Endothelial cell of umbilical vein (primary cell): ENCODE measurements at regions not wholly inside any gene's neighbourhood (a gene's known extent, or its start where the extent isn't known, plus 50 kb on each side); places are given as distances from the start of the nearest gene placed in this dataset.

Experiments used
- BruUV-seq: library from RNA; stranded (reverse); fragments of 400-500 nt; replicated peaks from 2 replicates; lab custom pipeline; 2021; lab: Mats Ljungman, UMichigan
- CTCF ChIA-PET: fragments of 300-600, 350-600 bp; sonication (Branson Sonifier 250); formaldehyde crosslinking; loops from one replicate; lab custom pipeline; 2021; ENCODE audit warnings: antibody characterized with exemption, inconsistent platforms; lab: Charles Lee
- POLR2A ChIA-PET: fragments of 300-600, 350-600 bp; sonication (Branson Sonifier 250); formaldehyde crosslinking; loops from one replicate; lab custom pipeline; 2021; ENCODE audit warnings: antibody characterized with exemption, inconsistent platforms; lab: Charles Lee
- DNase-seq: peaks from one replicate; pipeline ENCODE4 v3.0.0-alpha.2; 2011; ENCODE audit warnings: low read depth, low spot score
- FAIRE-seq: peaks from 2 replicates; lab custom pipeline; 2011; peaks lifted over from hg19 to GRCh38; lab: Jason Lieb, UNC
- H2AFZ ChIP-seq: 2 replicates; pipeline ENCODE4 v1.6.0; 2012; ENCODE audit warnings: low read depth, low read length, control low read depth, inconsistent platforms
- H3K27ac ChIP-seq: 2 replicates; pipeline ENCODE4 v1.5.1; 2011; ENCODE audit warnings: low read depth, mild to moderate bottlenecking, control low read depth, low read length, moderate library complexity; ENCODE audit not compliant: insufficient read depth
- H3K27me3 ChIP-seq, 2 experiments: 2 replicates each; pipeline versions ENCODE4 v1.6.0 to v1.6.1; 2011; ENCODE audit warnings: low read length in 2 of 2, mixed read lengths in 1 of 2; ENCODE audit not compliant: control insufficient read depth in 2 of 2, insufficient read depth in 2 of 2
- H3K36me3 ChIP-seq, 2 experiments: 2 replicates in 1 of 2; 3 replicates in 1 of 2; pipeline ENCODE4 v1.5.1; 2011; ENCODE audit warnings: low read length in 2 of 2, mild to moderate bottlenecking in 1 of 2, moderate library complexity in 1 of 2; ENCODE audit not compliant: control insufficient read depth in 2 of 2, insufficient read depth in 2 of 2; ENCODE audit errors: extremely low read depth in 1 of 2
- H3K4me1 ChIP-seq: 3 replicates; pipeline ENCODE4 v1.5.1; 2011; ENCODE audit warnings: mild to moderate bottlenecking, low read length; ENCODE audit not compliant: control insufficient read depth, insufficient read depth; ENCODE audit errors: extremely low read depth
- H3K4me2 ChIP-seq: 2 replicates; pipeline ENCODE4 v1.6.1; 2011; ENCODE audit warnings: low read length, control low read depth, mixed read lengths; ENCODE audit not compliant: insufficient read depth
- H3K4me3 ChIP-seq, 3 experiments: fragments of 200-600 bp in 1 of 3; sonication (generic), shearing (Covaris generic) in 1 of 3; replicated peaks in 1 of 3; 2 replicates each; pipeline ENCODE4 v1.5.1; 2011 to 2016; ENCODE audit warnings: control low read depth in 3 of 3, low read length in 3 of 3, mild to moderate bottlenecking in 2 of 3, inconsistent platforms in 1 of 3, low read depth in 1 of 3, moderate library complexity in 1 of 3; ENCODE audit not compliant: insufficient read depth in 1 of 3
- H3K79me2 ChIP-seq: 2 replicates; pipeline ENCODE4 v1.6.0; 2012; ENCODE audit warnings: low read length, inconsistent platforms; ENCODE audit not compliant: control insufficient read depth, insufficient read depth
- H3K9ac ChIP-seq: replicated peaks from 2 replicates; pipeline ENCODE3; 2011; ENCODE audit warnings: low read length, control low read depth; ENCODE audit not compliant: insufficient read depth; ENCODE audit errors: extremely low read depth
- H3K9me1 ChIP-seq: replicated peaks from 3 replicates; pipeline ENCODE4 v1.6.0; 2011; ENCODE audit warnings: mild to moderate bottlenecking, low read length; ENCODE audit not compliant: control insufficient read depth, insufficient read depth; ENCODE audit errors: extremely low read depth
- H3K9me3 ChIP-seq: replicated peaks from 2 replicates; pipeline ENCODE4 v1.5.1; 2012; ENCODE audit warnings: low read length, inconsistent platforms; ENCODE audit not compliant: control insufficient read depth, insufficient read depth
- H4K20me1 ChIP-seq: replicated peaks from 2 replicates; pipeline ENCODE3; 2011; ENCODE audit warnings: mild to moderate bottlenecking, low read length; ENCODE audit not compliant: control insufficient read depth, insufficient read depth; ENCODE audit errors: extremely low read depth
- CTCF ChIP-seq, 2 donors: IDR thresholded peaks; 1 replicate in 1 of 2; 2 replicates in 1 of 2; pipeline ENCODE4 v1.5.1; 2011; ENCODE audit warnings: low read length in 2 of 2, mild to moderate bottlenecking in 2 of 2, moderate library complexity in 2 of 2, control low read depth in 1 of 2, inconsistent platforms in 1 of 2, low read depth in 1 of 2; ENCODE audit not compliant: insufficient read depth in 1 of 2; ENCODE audit errors: extremely low read depth in 1 of 2
- EZH2 ChIP-seq: IDR thresholded peaks from 2 replicates; pipeline ENCODE4 v1.6.1; 2012; ENCODE audit warnings: borderline replicate concordance, low read depth, mild to moderate bottlenecking, moderate library complexity, low read length, inconsistent platforms; ENCODE audit not compliant: severe bottlenecking
- FOS ChIP-seq: IDR thresholded peaks from 2 replicates; pipeline ENCODE4 v1.6.1; 2011; ENCODE audit warnings: mild to moderate bottlenecking, low read length, moderate library complexity, borderline replicate concordance; ENCODE audit not compliant: insufficient read depth
- GATA2 ChIP-seq: IDR thresholded peaks from 2 replicates; pipeline ENCODE4 v1.7.0; 2011; ENCODE audit warnings: low read depth, mild to moderate bottlenecking, moderate library complexity, mixed read lengths, low read length; ENCODE audit not compliant: insufficient read length, insufficient read depth
- JUN ChIP-seq: IDR thresholded peaks from 2 replicates; pipeline ENCODE4 v1.6.1; 2011; ENCODE audit warnings: borderline replicate concordance, low read depth; ENCODE audit not compliant: insufficient read length, insufficient read depth
- MAX ChIP-seq: IDR thresholded peaks from 2 replicates; pipeline ENCODE4 v1.6.1; 2011; ENCODE audit not compliant: insufficient read depth, insufficient read length
- MYC ChIP-seq: IDR thresholded peaks from one replicate; pipeline ENCODE4 v1.6.1; 2011; ENCODE audit warnings: mild to moderate bottlenecking, low read depth, low read length
- POLR2A ChIP-seq: IDR thresholded peaks from 2 replicates; pipeline ENCODE4 v1.6.1; 2012; ENCODE audit warnings: low read depth, mild to moderate bottlenecking, control low read depth, low read length
- POLR2AphosphoS5 ChIP-seq: IDR thresholded peaks from 2 replicates; pipeline ENCODE4 v1.6.1; 2012; ENCODE audit warnings: low read depth, mild to moderate bottlenecking, control low read depth, low read length, moderate library complexity; ENCODE audit not compliant: insufficient read depth
- dilution Hi-C: fragments of 300-500 bp; cut with MboI; formaldehyde crosslinking; loops from one replicate; pipeline ENCODE4 v1.15.0; 2019; ENCODE audit warnings: low sequenced_read_pairs; ENCODE audit not compliant: extremely low pct_ligation_motif_present
- intact Hi-C: fragments of 100-400 bp; cut with micrococcal nuclease; formaldehyde crosslinking; loops from one replicate; pipeline ENCODE4 v1.10.0; 2022

GRCh38 chr12:13835652-13836051, 145.8 kb downstream of the GRIN2B start:
- Histone ChIP-seq H3K4me3 (no peak overlapping the region), H3K27me3 (no peaks in the 10 kb centered on the region), H2AFZ (no peak overlapping the region), H3K27ac (no peak overlapping the region), H4K20me1 (no peaks in the 10 kb centered on the region), H3K36me3 (no peaks in the 10 kb centered on the region), H3K9me1 (no peaks in the 10 kb centered on the region), H3K9ac (no peak overlapping the region), H3K4me1 (no peaks in the 10 kb centered on the region), H3K4me2 (no peak overlapping the region), H3K9me3 (no peaks in the 10 kb centered on the region), H3K79me2 (no peaks in the 10 kb centered on the region)
- POLR2A ChIA-PET: no interaction called here
- BruUV-seq: no TSS peak
- dilution Hi-C loops: no loop called here
- FAIRE-seq (no peak), DNase-seq (no peak)
- intact Hi-C loops: no loop called here
- TF ChIP-seq CTCF (IDR thresholded peaks at IDR 0.05; ENCODE audit: extremely low read depth in 1 of 2, insufficient read depth in 1 of 2, low read depth in 1 of 2, low read length in 2 of 2) (no peak), MYC (no peak), POLR2A (no peak), POLR2AphosphoS5 (no peak), MAX (no peak), FOS (no peak), EZH2 (no peak), GATA2 (no peak), JUN (no peak)
- CTCF ChIA-PET: no interaction called here
